MM.1S (cell line): ENCODE measurements at regions not wholly inside any gene's neighbourhood (a gene's known extent, or its start where the extent isn't known, plus 50 kb on each side); places are given as distances from the start of the nearest gene placed in this dataset.

ENCODE experiments used
- DNase-seq: peaks from one replicate; pipeline ENCODE4 v3.0.0-alpha.2; 2015
- H2AFZ ChIP-seq: fragments of 300-600 bp; sonication (generic); 2 replicates; pipeline ENCODE4 v1.6.0; 2016; ENCODE audit warnings: antibody characterized with exemption, low read length
- H3F3A ChIP-seq: fragments of 300-600 bp; sonication (generic); 2 replicates; pipeline ENCODE4 v1.6.1; 2016; ENCODE audit warnings: mild to moderate bottlenecking, antibody characterized with exemption, low read length, moderate library complexity, mixed read lengths; ENCODE audit not compliant: insufficient read depth
- H3K27ac ChIP-seq: fragments of 300-600 bp; sonication (generic); 2 replicates; pipeline ENCODE4 v1.5.1; 2016; ENCODE audit warnings: mild to moderate bottlenecking, low read length
- H3K27me3 ChIP-seq: fragments of 300-600 bp; sonication (generic); replicated peaks from 2 replicates; pipeline ENCODE4 v1.6.0; 2016; ENCODE audit warnings: low read length; ENCODE audit not compliant: insufficient read depth
- H3K36me3 ChIP-seq: fragments of 300-600 bp; sonication (generic); replicated peaks from 2 replicates; pipeline ENCODE4 v1.6.1; 2016; ENCODE audit warnings: mild to moderate bottlenecking, low read length, mixed read lengths; ENCODE audit not compliant: insufficient read depth
- H3K4me1 ChIP-seq: fragments of 300-600 bp; sonication (generic); 2 replicates; pipeline ENCODE4 v1.6.1; 2016; ENCODE audit warnings: low read length, mixed read lengths
- H3K4me2 ChIP-seq: fragments of 300-600 bp; sonication (generic); 2 replicates; pipeline ENCODE4 v1.6.0; 2016; ENCODE audit warnings: low read depth, low read length
- H3K4me3 ChIP-seq: fragments of 300-600 bp; sonication (generic); 2 replicates; pipeline ENCODE4 v1.5.1; 2016; ENCODE audit warnings: low read length, mixed read lengths
- H3K79me2 ChIP-seq: fragments of 300-600 bp; sonication (generic); 2 replicates; pipeline ENCODE4 v1.6.1; 2016; ENCODE audit warnings: mixed run types, low read length, mixed read lengths
- H3K9ac ChIP-seq: fragments of 300-600 bp; sonication (generic); 2 replicates; pipeline ENCODE4 v1.6.1; 2016; ENCODE audit warnings: low read length, mixed read lengths
- H3K9me2 ChIP-seq: fragments of 300-600 bp; sonication (generic); replicated peaks from 2 replicates; pipeline ENCODE4 v1.6.1; 2016; ENCODE audit warnings: mild to moderate bottlenecking, low read length, mixed read lengths; ENCODE audit not compliant: insufficient read depth
- H3K9me3 ChIP-seq: fragments of 300-600 bp; sonication (generic); replicated peaks from 2 replicates; pipeline ENCODE4 v1.6.1; 2016; ENCODE audit warnings: mild to moderate bottlenecking, low read length, mixed read lengths; ENCODE audit not compliant: insufficient read depth
- H4K20me1 ChIP-seq: fragments of 300-600 bp; sonication (generic); 2 replicates; pipeline ENCODE4 v1.6.1; 2016; ENCODE audit warnings: mild to moderate bottlenecking, low read length, moderate library complexity, mixed read lengths; ENCODE audit not compliant: insufficient read depth
- CTCF ChIP-seq: fragments of 300-600 bp; sonication (generic); IDR thresholded peaks from 2 replicates; pipeline ENCODE4 v1.5.1; 2016; ENCODE audit warnings: antibody characterized with exemption, low read length, mixed read lengths
- EZH2 ChIP-seq: fragments of 300-600 bp; sonication (generic); optimal IDR thresholded peaks from 2 replicates; pipeline ENCODE3; 2017; ENCODE audit warnings: low read depth, mild to moderate bottlenecking, antibody characterized with exemption, low read length, mixed read lengths
- EZH2phosphoT487 ChIP-seq: fragments of 300-600 bp; sonication (generic); IDR thresholded peaks from 2 replicates; pipeline ENCODE4 v1.6.1; 2018; ENCODE audit warnings: antibody characterized with exemption, low read length

- H3K79me2 ChIP-seq: no peaks in the 10 kb centered on the region
- TF ChIP-seq EZH2phosphoT487 (no peak), CTCF (peak; percentile 55)
- H3K36me3 ChIP-seq: no peaks in the 10 kb centered on the region
- no peak overlapping the region for H2AFZ ChIP-seq
- no peaks in the 10 kb centered on the region for H3K4me1 ChIP-seq
- no peak overlapping the region for H3K27ac ChIP-seq
- H4K20me1 ChIP-seq: no peaks in the 10 kb centered on the region
- H3K27me3 ChIP-seq: no peaks in the 10 kb centered on the region
- H3K4me2 ChIP-seq: no peak overlapping the region
- H3F3A ChIP-seq: no peaks in the 10 kb centered on the region
- H3K4me3 ChIP-seq: no peak overlapping the region
- H3K9me2 ChIP-seq: no peaks in the 10 kb centered on the region
- DNase-seq: peak; percentile 42
- no peaks in the 10 kb centered on the region for H3K9me3 ChIP-seq
- no peak overlapping the region for H3K9ac ChIP-seq
These were observed 136.4 kb upstream of the NDN start for GRCh38 chr15:23823508-23823907.

GRCh38 chr15:23828786-23829185 is 141.7 kb upstream of the NDN start:
- Histone ChIP-seq H3K9me2 (no peaks in the 10 kb centered on the region), H3K4me1 (no peaks in the 10 kb centered on the region), H3K79me2 (no peaks in the 10 kb centered on the region), H3K4me3 (no peak overlapping the region), H2AFZ (no peak overlapping the region), H3K27me3 (no peaks in the 10 kb centered on the region), H3K9ac (no peak overlapping the region), H3F3A (no peaks in the 10 kb centered on the region), H3K27ac (no peak overlapping the region), H3K4me2 (no peak overlapping the region), H3K9me3 (no peaks in the 10 kb centered on the region), H3K36me3 (no peaks in the 10 kb centered on the region), H4K20me1 (no peaks in the 10 kb centered on the region)
- TF ChIP-seq CTCF: no peak
- TF ChIP-seq EZH2: no peak
- TF ChIP-seq EZH2phosphoT487: no peak
- no peak for DNase-seq

GRCh38 chr15:23835953-23836352 is 148.8 kb upstream of the NDN start:
- Histone ChIP-seq H3K4me1 (peaks cover 8% of the 10 kb centered on the region; the same call in 1 of the 2 replicates), H3K4me3 (no peak overlapping the region), H2AFZ (no peak overlapping the region), H3K9me3 (no peaks in the 10 kb centered on the region), H3K9me2 (no peaks in the 10 kb centered on the region), H4K20me1 (no peaks in the 10 kb centered on the region), H3K9ac (no peak overlapping the region), H3K27ac (no peak overlapping the region), H3K27me3 (no peaks in the 10 kb centered on the region), H3K79me2 (no peaks in the 10 kb centered on the region), H3K4me2 (no peak overlapping the region), H3K36me3 (no peaks in the 10 kb centered on the region), H3F3A (no peaks in the 10 kb centered on the region)
- TF ChIP-seq EZH2phosphoT487: no peak
- no peak for DNase-seq

- H3K4me2 ChIP-seq: no peak overlapping the region
- peaks cover 8% of the 10 kb centered on the region; the same call in 1 of the 2 replicates for H3K4me1 ChIP-seq
- H3K27ac ChIP-seq: no peak overlapping the region
- TF ChIP-seq EZH2: no peak
- no peak for TF ChIP-seq EZH2phosphoT487
- TF ChIP-seq CTCF: no peak
- no peak overlapping the region for H2AFZ ChIP-seq
- no peak for DNase-seq
- H3K9me3 ChIP-seq: no peaks in the 10 kb centered on the region
- H4K20me1 ChIP-seq: no peaks in the 10 kb centered on the region
- no peak overlapping the region for H3K9ac ChIP-seq
- H3K79me2 ChIP-seq: no peaks in the 10 kb centered on the region
- no peaks in the 10 kb centered on the region for H3K27me3 ChIP-seq
- no peaks in the 10 kb centered on the region for H3K9me2 ChIP-seq
- H3K4me3 ChIP-seq: no peak overlapping the region
- no peaks in the 10 kb centered on the region for H3F3A ChIP-seq
- H3K36me3 ChIP-seq: no peaks in the 10 kb centered on the region
These were observed 152.9 kb upstream of the NDN start for GRCh38 chr15:23839893-23840474.
